Fibroblast of lung (primary cell): ENCODE measurements at regions not wholly inside any gene's neighbourhood (a gene's known extent, or its start where the extent isn't known, plus 50 kb on each side); places are given as distances from the start of the nearest gene placed in this dataset.

ENCODE experiments used
- DNase-seq, 2 donors: peaks; one replicate each; pipeline versions ENCODE4 v3.0.0 to v3.0.0-alpha.2; 2010; ENCODE audit warnings: low read depth in 2 of 2
- H2AFZ ChIP-seq: 2 replicates; pipeline ENCODE4 v1.5.1; 2012; ENCODE audit warnings: low read length, control low read depth, inconsistent platforms
- H3K27ac ChIP-seq: 2 replicates; pipeline ENCODE4 v1.5.1; 2011; ENCODE audit warnings: low read length, control low read depth; ENCODE audit not compliant: insufficient read depth
- H3K27me3 ChIP-seq: 2 replicates; pipeline ENCODE4 v1.5.1; 2011; ENCODE audit warnings: mild to moderate bottlenecking, low read length; ENCODE audit not compliant: control insufficient read depth, insufficient read depth
- H3K36me3 ChIP-seq: 2 replicates; pipeline ENCODE4 v1.5.1; 2011; ENCODE audit warnings: low read length; ENCODE audit not compliant: control insufficient read depth, insufficient read depth
- H3K4me1 ChIP-seq: 2 replicates; pipeline ENCODE4 v1.5.1; 2011; ENCODE audit warnings: low read length; ENCODE audit not compliant: control insufficient read depth, insufficient read depth; ENCODE audit errors: extremely low read depth
- H3K4me2 ChIP-seq: 2 replicates; pipeline ENCODE4 v1.5.1; 2011; ENCODE audit warnings: low read length, control low read depth; ENCODE audit not compliant: insufficient read depth; ENCODE audit errors: extremely low read depth
- H3K4me3 ChIP-seq, 4 experiments: fragments of 200-600 bp in 1 of 4; sonication (generic) in 1 of 4; replicated peaks in 1 of 4; 2 replicates each; pipeline ENCODE4 v1.5.1; 2011 to 2016; ENCODE audit warnings: low read length in 4 of 4, low read depth in 3 of 4, mild to moderate bottlenecking in 3 of 4, control low read depth in 2 of 4, inconsistent platforms in 1 of 4, mixed read lengths in 1 of 4; ENCODE audit not compliant: insufficient read depth in 1 of 4; ENCODE audit errors: control extremely low read depth in 1 of 4
- H3K79me2 ChIP-seq: 2 replicates; pipeline ENCODE4 v1.5.1; 2012; ENCODE audit warnings: mild to moderate bottlenecking, low read length, inconsistent platforms; ENCODE audit not compliant: control insufficient read depth, insufficient read depth
- H3K9ac ChIP-seq: 2 replicates; pipeline ENCODE4 v1.5.1; 2011; ENCODE audit warnings: mild to moderate bottlenecking, low read length, control low read depth; ENCODE audit not compliant: insufficient read depth
- H3K9me3 ChIP-seq: 2 replicates; pipeline ENCODE4 v1.5.1; 2012; ENCODE audit warnings: low read depth, low read length; ENCODE audit not compliant: control insufficient read depth, insufficient read depth
- H4K20me1 ChIP-seq: 2 replicates; pipeline ENCODE4 v1.5.1; 2011; ENCODE audit warnings: low read length; ENCODE audit not compliant: control insufficient read depth, insufficient read depth; ENCODE audit errors: extremely low read depth
- CTCF ChIP-seq, 2 donors: IDR thresholded peaks in 1 of 2; conservative IDR thresholded peaks in 1 of 2; 1 replicate in 1 of 2; 2 replicates in 1 of 2; pipeline ENCODE4 v1.5.1; 2011 to 2012; ENCODE audit warnings: low read length in 2 of 2, control low read depth in 1 of 2, inconsistent platforms in 1 of 2, low read depth in 1 of 2, mild to moderate bottlenecking in 1 of 2
- EZH2 ChIP-seq: IDR thresholded peaks from 2 replicates; pipeline ENCODE4 v1.5.1; 2012; ENCODE audit warnings: low read length, control low read depth, mild to moderate bottlenecking; ENCODE audit errors: missing control alignments

- H3K4me3 ChIP-seq: no peak overlapping the region
- no peaks in the 10 kb centered on the region for H3K9me3 ChIP-seq
- no peaks in the 10 kb centered on the region for H3K4me1 ChIP-seq
- H4K20me1 ChIP-seq: no peaks in the 10 kb centered on the region
- H2AFZ ChIP-seq: no peak overlapping the region
- no peak for DNase-seq
- no peaks in the 10 kb centered on the region for H3K79me2 ChIP-seq
- H3K27me3 ChIP-seq: no peaks in the 10 kb centered on the region
- no peak overlapping the region for H3K4me2 ChIP-seq
- TF ChIP-seq EZH2: no peak
- TF ChIP-seq CTCF (conservative IDR thresholded peaks at IDR 0.05 in 1 of 2, IDR thresholded peaks at IDR 0.05 in 1 of 2; ENCODE audit: low read depth in 1 of 2, low read length in 2 of 2): no peak
- no peaks in the 10 kb centered on the region for H3K36me3 ChIP-seq
- no peak overlapping the region for H3K27ac ChIP-seq
- H3K9ac ChIP-seq: no peak overlapping the region
These were observed 192.0 kb upstream of the POM121L12 start for GRCh38 chr7:52843436-52843835.

- no peak overlapping the region for H3K4me2 ChIP-seq
- H3K27ac ChIP-seq: no peak overlapping the region
- H3K36me3 ChIP-seq: no peaks in the 10 kb centered on the region
- H3K9ac ChIP-seq: no peak overlapping the region
- H3K9me3 ChIP-seq: no peaks in the 10 kb centered on the region
- H2AFZ ChIP-seq: no peak overlapping the region
- TF ChIP-seq EZH2 (no peak), CTCF (conservative IDR thresholded peaks at IDR 0.05 in 1 of 2, IDR thresholded peaks at IDR 0.05 in 1 of 2; ENCODE audit: low read depth in 1 of 2, low read length in 2 of 2) (no peak)
- H3K4me3 ChIP-seq: no peak overlapping the region
- no peaks in the 10 kb centered on the region for H3K4me1 ChIP-seq
- no peak for DNase-seq
- no peaks in the 10 kb centered on the region for H3K79me2 ChIP-seq
- no peaks in the 10 kb centered on the region for H3K27me3 ChIP-seq
- H4K20me1 ChIP-seq: no peaks in the 10 kb centered on the region
These were observed 193.1 kb upstream of the POM121L12 start for GRCh38 chr7:52842202-52842900.

- DNase-seq: peak in 1 of 2 donors; percentile 87
- H3K4me3 ChIP-seq: no peak overlapping the region
- TF ChIP-seq EZH2: no peak
- TF ChIP-seq CTCF (conservative IDR thresholded peaks at IDR 0.05 in 1 of 2, IDR thresholded peaks at IDR 0.05 in 1 of 2; ENCODE audit: low read depth in 1 of 2, low read length in 2 of 2): no peak
- no peaks in the 10 kb centered on the region for H3K4me1 ChIP-seq
- no peak overlapping the region for H3K4me2 ChIP-seq
- H4K20me1 ChIP-seq: no peaks in the 10 kb centered on the region
- no peak overlapping the region for H3K9ac ChIP-seq
- H2AFZ ChIP-seq: no peak overlapping the region
- no peaks in the 10 kb centered on the region for H3K9me3 ChIP-seq
- H3K79me2 ChIP-seq: no peaks in the 10 kb centered on the region
- H3K27me3 ChIP-seq: no peaks in the 10 kb centered on the region
- H3K27ac ChIP-seq: no peak overlapping the region
- H3K36me3 ChIP-seq: no peaks in the 10 kb centered on the region
These were observed 196.4 kb upstream of the POM121L12 start for GRCh38 chr7:52838981-52839411.
